ENCODE measurements at regions not wholly inside any gene's neighbourhood (a gene's known extent, or its start where the extent isn't known, plus 50 kb on each side); places are given as distances from the start of the nearest gene placed in this dataset.

GRCh38 chr9:117823576-117823975, 119.4 kb downstream of the TLR4 start:
- TF ChIP-seq SIN3A (IDR thresholded peaks at IDR 0.05; ENCODE audit: borderline replicate concordance, insufficient read depth, low read length) (no peak), TAF1 (IDR thresholded peaks at IDR 0.05; ENCODE audit: borderline replicate concordance, insufficient read depth, low read length) (no peak), REST (IDR thresholded peaks at IDR 0.05; ENCODE audit: insufficient read depth in 1 of 2, low read depth in 2 of 2, low read length in 2 of 2) (no peak), POLR2AphosphoS5 (IDR thresholded peaks at IDR 0.05; ENCODE audit: low read depth, low read length) (no peak), FOXP2 (optimal IDR thresholded peaks at IDR 0.05; ENCODE audit: borderline replicate concordance, extremely low read depth, extremely low read length, insufficient read depth) (no peak)
